Neuronal stem cell (in vitro differentiated cells): ENCODE measurements at regions not wholly inside any gene's neighbourhood (a gene's known extent, or its start where the extent isn't known, plus 50 kb on each side); places are given as distances from the start of the nearest gene placed in this dataset.

Source experiments
- DNase-seq: peaks from one replicate; pipeline ENCODE4 v3.0.0-alpha.2; 2013; ENCODE audit warnings: low spot score
- H2AFZ ChIP-seq: one replicate; pipeline ENCODE4 v1.6.1; 2013; ENCODE audit warnings: mild to moderate bottlenecking, low read length, inconsistent platforms
- H2AK5ac ChIP-seq: 2 replicates; pipeline ENCODE4 v1.6.1; 2013; ENCODE audit warnings: low read depth, mild to moderate bottlenecking, inconsistent platforms, low read length, moderate library complexity, mixed read lengths
- H2BK120ac ChIP-seq: 2 replicates; pipeline ENCODE4 v1.6.1; 2013; ENCODE audit warnings: low read depth, mild to moderate bottlenecking, inconsistent platforms, low read length, moderate library complexity, mixed read lengths
- H2BK12ac ChIP-seq: one replicate; pipeline ENCODE4 v1.6.1; 2013; ENCODE audit warnings: low read length, inconsistent platforms
- H2BK15ac ChIP-seq: 2 replicates; pipeline ENCODE4 v1.6.1; 2013; ENCODE audit warnings: mild to moderate bottlenecking, low read length, inconsistent platforms, mixed read lengths
- H2BK5ac ChIP-seq: one replicate; pipeline ENCODE4 v1.6.1; 2013; ENCODE audit warnings: inconsistent platforms, mild to moderate bottlenecking, low read length, moderate library complexity
- H3K14ac ChIP-seq: one replicate; pipeline ENCODE4 v1.6.1; 2013; ENCODE audit warnings: low read length, inconsistent platforms
- H3K18ac ChIP-seq: 2 replicates; pipeline ENCODE4 v1.6.1; 2013; ENCODE audit warnings: low read length, inconsistent platforms
- H3K23ac ChIP-seq: 2 replicates; pipeline ENCODE4 v1.6.1; 2013; ENCODE audit warnings: low read depth, mild to moderate bottlenecking, mixed read lengths, low read length, inconsistent platforms; ENCODE audit not compliant: poor library complexity
- H3K27ac ChIP-seq: replicated peaks from 3 replicates; pipeline ENCODE4 v1.5.1; 2013; ENCODE audit warnings: low read length, inconsistent platforms
- H3K27me3 ChIP-seq, 3 experiments: 2 replicates each; pipeline ENCODE4 v1.6.1; 2013; ENCODE audit warnings: low read length in 3 of 3, mild to moderate bottlenecking in 2 of 3, inconsistent platforms in 1 of 3, low read depth in 1 of 3, mixed read lengths in 1 of 3, moderate library complexity in 1 of 3; ENCODE audit not compliant: control insufficient read depth in 3 of 3, insufficient read depth in 3 of 3
- H3K36me3 ChIP-seq, 2 donors: replicated peaks in 1 of 2; 2 replicates each; pipeline ENCODE4 v1.6.1; 2013; ENCODE audit warnings: low read length in 2 of 2; ENCODE audit not compliant: control insufficient read depth in 2 of 2, insufficient read depth in 2 of 2
- H3K4ac ChIP-seq: 2 replicates; pipeline ENCODE4 v1.6.1; 2013; ENCODE audit warnings: inconsistent platforms, mild to moderate bottlenecking, low read length, moderate library complexity
- H3K4me1 ChIP-seq, 2 donors: 1 replicate in 1 of 2; 2 replicates in 1 of 2; pipeline ENCODE4 v1.6.1; 2013; ENCODE audit warnings: low read length in 2 of 2, low read depth in 1 of 2; ENCODE audit not compliant: control insufficient read depth in 2 of 2, insufficient read depth in 1 of 2
- H3K4me2 ChIP-seq: one replicate; pipeline ENCODE4 v1.6.1; 2013; ENCODE audit warnings: mild to moderate bottlenecking, low read length, inconsistent platforms; ENCODE audit not compliant: insufficient read depth, poor library complexity, severe bottlenecking
- H3K4me3 ChIP-seq, 2 donors: 2 replicates each; pipeline ENCODE4 v1.5.1; 2013; ENCODE audit warnings: low read length in 2 of 2, mild to moderate bottlenecking in 2 of 2, inconsistent platforms in 1 of 2, moderate library complexity in 1 of 2
- H3K79me1 ChIP-seq: one replicate; pipeline ENCODE4 v1.6.1; 2013; ENCODE audit warnings: low read depth, mild to moderate bottlenecking, inconsistent platforms, low read length, moderate library complexity
- H3K9ac ChIP-seq: one replicate; pipeline ENCODE4 v1.6.1; 2013; ENCODE audit warnings: mild to moderate bottlenecking, low read depth, low read length, inconsistent platforms; ENCODE audit not compliant: poor library complexity
- H3K9me3 ChIP-seq, 2 donors: replicated peaks in 1 of 2; 2 replicates each; pipeline versions ENCODE3 to v1.6.1; 2013; ENCODE audit warnings: low read length in 2 of 2, mild to moderate bottlenecking in 2 of 2, inconsistent platforms in 1 of 2, low read depth in 1 of 2, mixed read lengths in 1 of 2, moderate library complexity in 1 of 2; ENCODE audit not compliant: control insufficient read depth in 2 of 2, insufficient read depth in 1 of 2
- H4K8ac ChIP-seq: one replicate; pipeline ENCODE4 v1.6.1; 2013; ENCODE audit warnings: low read depth, mild to moderate bottlenecking, inconsistent platforms, low read length, moderate library complexity
- H4K91ac ChIP-seq: one replicate; pipeline ENCODE4 v1.6.1; 2013; ENCODE audit warnings: low read length, low read depth, mild to moderate bottlenecking, inconsistent platforms; ENCODE audit not compliant: poor library complexity
- WGBS, 2 donors: extraction: QIAGEN DNeasy Blood & Tissue Kit; methylation state at CpG; one replicate each; pipeline ENCODE4 v1.1.7; 2013; ENCODE audit warnings: missing lambda C conversion rate in 2 of 2, mixed read lengths in 1 of 2; ENCODE audit not compliant: insufficient read length in 2 of 2, insufficient replicate concordance in 1 of 2; ENCODE audit errors: extremely low coverage in 2 of 2; 5-methylcytosine and 5-hydroxymethylcytosine counted together

DNA sequence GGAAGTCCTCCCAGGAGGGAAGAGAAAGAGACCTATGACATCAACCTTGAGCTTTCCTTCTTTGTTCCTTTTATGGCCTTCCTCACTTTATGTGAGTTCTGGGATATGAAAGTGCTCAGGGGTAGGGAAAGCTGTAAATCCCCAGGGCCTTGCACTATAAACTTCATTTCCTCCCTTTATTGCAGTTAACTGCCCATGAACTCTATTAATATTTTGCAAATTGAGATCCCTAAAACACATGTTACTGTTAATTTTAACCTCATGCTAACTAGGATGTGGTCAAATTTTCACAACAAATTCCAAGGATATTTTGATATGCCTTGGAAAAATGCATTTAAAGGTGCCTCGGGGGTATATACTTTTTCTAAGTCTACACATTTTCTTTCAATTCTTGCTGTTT is 359.9 kb downstream of the OSR1 start:
- no peaks in the 10 kb centered on the region for H3K36me3 ChIP-seq
- no peak for DNase-seq
- H3K27me3 ChIP-seq: no peaks in the 10 kb centered on the region

DNA sequence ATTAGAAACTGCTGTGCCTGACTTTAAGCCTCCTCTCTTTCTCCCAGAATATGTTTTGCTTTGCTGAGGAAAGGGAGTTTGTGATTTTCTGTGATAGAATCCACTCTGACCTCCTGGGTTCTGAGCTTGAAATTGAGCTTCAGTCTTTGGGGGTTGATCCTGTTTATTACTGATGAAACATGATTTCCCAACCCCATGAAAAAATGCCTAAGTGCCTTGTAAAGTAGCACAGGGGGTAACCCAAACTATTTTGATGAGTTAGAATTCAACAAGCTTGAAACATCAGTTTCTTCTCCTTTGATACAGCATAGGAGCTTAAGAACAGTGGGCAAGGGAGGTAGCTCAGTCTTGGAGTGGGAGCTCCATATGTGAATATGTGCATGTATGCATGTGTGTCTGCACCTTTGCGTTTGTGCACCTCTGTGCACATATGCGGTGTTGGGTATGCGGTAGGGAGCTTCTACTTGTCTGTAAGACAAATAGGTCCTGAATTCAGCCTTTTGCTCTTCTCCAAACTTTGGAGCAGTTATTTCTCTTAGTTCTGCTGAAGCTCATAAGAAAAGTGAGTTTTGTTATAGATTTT is 364.6 kb downstream of the OSR1 start:
- no peak overlapping the region for H3K9ac ChIP-seq
- H3K27me3 ChIP-seq: no peaks in the 10 kb centered on the region
- no peak overlapping the region for H2AFZ ChIP-seq
- no peak overlapping the region for H2BK15ac ChIP-seq
- H3K9me3 ChIP-seq: no peaks in the 10 kb centered on the region
- H3K4me2 ChIP-seq: no peak overlapping the region
- H3K79me1 ChIP-seq: no peaks in the 10 kb centered on the region
- no peak overlapping the region for H3K4ac ChIP-seq
- H3K14ac ChIP-seq: no peak overlapping the region
- H2BK12ac ChIP-seq: no peak overlapping the region
- no peak overlapping the region for H4K91ac ChIP-seq
- H2BK120ac ChIP-seq: no peak overlapping the region
- H3K36me3 ChIP-seq: no peaks in the 10 kb centered on the region
- no peak overlapping the region for H4K8ac ChIP-seq
- peaks cover 4 to 5% of the 10 kb centered on the region in 2 donors for H3K4me1 ChIP-seq
- no CpG with 5 or more reads among the region's 3 CpGs for WGBS, 2 donors
- H3K4me3 ChIP-seq: no peak overlapping the region
- no peak overlapping the region for H3K18ac ChIP-seq
- H2AK5ac ChIP-seq: no peak overlapping the region
- H3K23ac ChIP-seq: no peak overlapping the region
- DNase-seq: no peak
- no peak overlapping the region for H3K27ac ChIP-seq
- no peak overlapping the region for H2BK5ac ChIP-seq

More for the DNA sequence above, 359.9 kb downstream of the OSR1 start:
- no peak overlapping the region for H3K9ac ChIP-seq
- no peaks in the 10 kb centered on the region for H3K4me1 ChIP-seq
- no peaks in the 10 kb centered on the region for H3K9me3 ChIP-seq
- H2AFZ ChIP-seq: no peak overlapping the region
- no peak overlapping the region for H4K91ac ChIP-seq
- H3K4ac ChIP-seq: no peak overlapping the region
- no peak overlapping the region for H3K4me3 ChIP-seq
- no peak overlapping the region for H2BK12ac ChIP-seq
- no peak overlapping the region for H2AK5ac ChIP-seq
- WGBS, 2 donors: no CpG with 5 or more reads among the region's 1 CpG
- H2BK15ac ChIP-seq: no peak overlapping the region
- H3K79me1 ChIP-seq: no peaks in the 10 kb centered on the region
- H2BK5ac ChIP-seq: no peak overlapping the region
- H3K27ac ChIP-seq: no peak overlapping the region
- H3K14ac ChIP-seq: no peak overlapping the region
- H4K8ac ChIP-seq: no peak overlapping the region
- H3K4me2 ChIP-seq: no peak overlapping the region
- H2BK120ac ChIP-seq: no peak overlapping the region
- H3K23ac ChIP-seq: no peak overlapping the region
- no peak overlapping the region for H3K18ac ChIP-seq

DNA sequence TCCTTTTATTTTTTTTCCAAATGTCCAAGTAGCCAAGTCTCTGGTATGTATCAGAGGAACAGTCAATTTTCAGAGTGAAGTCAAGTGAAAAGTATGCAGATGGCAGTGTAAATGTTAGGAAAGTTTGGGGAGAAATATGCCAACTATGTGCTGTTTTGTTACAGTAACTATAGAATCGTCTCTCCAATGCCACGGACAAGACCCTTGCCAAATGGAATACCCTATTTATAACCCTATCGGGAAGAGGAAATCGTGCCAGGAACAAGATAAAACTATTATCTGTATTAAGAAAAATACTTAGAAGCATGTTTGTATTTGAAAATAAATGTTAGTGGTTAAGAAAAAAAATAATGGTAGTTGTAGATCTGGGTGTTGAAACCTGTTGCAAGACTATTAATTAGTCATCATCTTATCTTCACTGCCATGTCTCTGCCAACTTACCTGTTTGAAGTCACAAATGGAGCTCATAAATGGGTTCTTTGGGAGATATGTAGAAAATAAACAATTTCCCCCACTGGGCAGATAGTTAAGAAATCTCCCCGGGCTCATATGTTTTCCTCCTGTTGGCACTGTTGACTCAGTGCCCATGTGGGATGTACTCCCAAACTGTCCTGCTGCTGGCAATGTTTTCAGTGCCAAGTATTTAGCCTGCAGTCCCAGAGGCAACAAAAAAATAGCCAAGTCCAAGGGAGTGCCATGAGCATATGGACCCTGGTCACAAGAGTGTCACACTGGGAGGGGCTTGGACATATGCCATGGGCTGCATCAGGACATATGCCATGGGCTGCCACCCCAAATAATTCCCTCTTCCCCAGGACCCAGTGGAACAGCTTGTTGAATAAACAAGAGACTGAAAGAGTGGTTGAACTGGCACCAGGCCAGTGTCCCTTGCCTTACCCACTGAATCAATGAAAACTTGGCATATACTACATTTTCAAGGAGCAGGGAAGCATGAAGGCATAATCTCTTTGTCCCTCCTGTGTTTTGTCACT is 366.9 kb downstream of the OSR1 start:
- Histone ChIP-seq H3K23ac (no peak overlapping the region), H3K4me1 (peaks cover 5 to 15% of the 10 kb centered on the region in 2 donors), H3K9ac (no peak overlapping the region), H3K36me3 (no peaks in the 10 kb centered on the region), H3K27me3 (no peaks in the 10 kb centered on the region), H3K79me1 (no peaks in the 10 kb centered on the region), H4K8ac (no peak overlapping the region), H3K4me3 (no peak overlapping the region), H2BK5ac (no peak overlapping the region), H3K18ac (no peak overlapping the region), H2BK15ac (peak overlapping the region; percentile 91), H2BK120ac (no peak overlapping the region), H2BK12ac (peak overlapping the region; percentile 73), H3K4ac (no peak overlapping the region), H3K9me3 (no peaks in the 10 kb centered on the region), H4K91ac (no peak overlapping the region), H3K4me2 (no peak overlapping the region), H3K27ac (no peak overlapping the region), H2AFZ (no peak overlapping the region), H3K14ac (no peak overlapping the region), H2AK5ac (no peak overlapping the region)
- no CpG with 5 or more reads among the region's 5 CpGs for WGBS, 2 donors
- DNase-seq: no peak

DNA sequence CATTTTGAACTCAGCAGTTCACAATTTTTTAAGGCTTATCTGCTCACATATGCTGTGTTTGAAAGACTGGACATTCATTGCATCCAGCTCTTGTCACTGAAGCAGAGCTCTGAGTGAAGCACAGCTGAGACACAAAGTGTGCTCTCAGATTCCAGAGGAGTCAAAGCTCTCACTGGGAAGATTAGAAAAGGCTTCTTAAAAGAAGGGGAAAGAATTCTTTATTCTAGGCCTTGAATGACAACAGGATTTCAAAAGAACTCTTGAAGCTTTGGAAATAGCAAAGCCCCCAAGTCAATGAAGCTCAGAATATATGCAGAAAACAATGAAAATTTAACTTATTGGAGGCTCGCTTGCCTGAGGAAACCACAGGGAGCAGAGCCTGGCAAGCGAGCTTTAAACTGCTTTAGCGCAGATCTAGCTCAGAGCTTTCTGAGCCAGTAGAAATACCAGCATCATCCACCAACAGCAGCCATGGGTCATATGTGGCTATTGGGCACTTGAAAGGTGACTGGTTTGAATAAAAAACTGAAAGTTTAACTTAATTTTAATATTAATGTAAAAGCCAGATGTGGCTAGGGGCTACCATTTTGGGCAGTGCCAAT is 369.7 kb downstream of the OSR1 start:
- no peak overlapping the region for H4K8ac ChIP-seq
- no peak overlapping the region for H3K9ac ChIP-seq
- H2AFZ ChIP-seq: no peak overlapping the region
- H2AK5ac ChIP-seq: no peak overlapping the region
- no peak overlapping the region for H2BK15ac ChIP-seq
- H3K4me1 ChIP-seq: peaks cover 5 to 15% of the 10 kb centered on the region in 2 donors
- H3K36me3 ChIP-seq: no peaks in the 10 kb centered on the region
- H3K18ac ChIP-seq: no peak overlapping the region
- H2BK12ac ChIP-seq: no peak overlapping the region
- no peak overlapping the region for H3K23ac ChIP-seq
- H2BK5ac ChIP-seq: no peak overlapping the region
- WGBS, 2 donors: no CpG with 5 or more reads among the region's 3 CpGs
- H3K79me1 ChIP-seq: no peaks in the 10 kb centered on the region
- peak overlapping the region; percentile 71 for H3K27ac ChIP-seq
- no peaks in the 10 kb centered on the region for H3K9me3 ChIP-seq
- DNase-seq: peak; percentile 73
- no peak overlapping the region for H3K4ac ChIP-seq
- H3K4me2 ChIP-seq: no peak overlapping the region
- H4K91ac ChIP-seq: no peak overlapping the region
- no peak overlapping the region for H3K14ac ChIP-seq
- H3K4me3 ChIP-seq: no peak overlapping the region
- H2BK120ac ChIP-seq: no peak overlapping the region
- H3K27me3 ChIP-seq: no peaks in the 10 kb centered on the region
